Germinal center (tissue), 1 donor: ENCODE measurements at regions not wholly inside any gene's neighbourhood (a gene's known extent, or its start where the extent isn't known, plus 50 kb on each side); places are given as distances from the start of the nearest gene placed in this dataset.

Source experiments
- DNase-seq: peaks from one replicate; pipeline ENCODE4 v3.0.0; 2012; ENCODE audit warnings: mixed read lengths, low spot score

- DNase-seq, result no peak
These were observed 75.5 kb downstream of the HMX1 start for GRCh38 chr4:8796096-8796495.

DNA sequence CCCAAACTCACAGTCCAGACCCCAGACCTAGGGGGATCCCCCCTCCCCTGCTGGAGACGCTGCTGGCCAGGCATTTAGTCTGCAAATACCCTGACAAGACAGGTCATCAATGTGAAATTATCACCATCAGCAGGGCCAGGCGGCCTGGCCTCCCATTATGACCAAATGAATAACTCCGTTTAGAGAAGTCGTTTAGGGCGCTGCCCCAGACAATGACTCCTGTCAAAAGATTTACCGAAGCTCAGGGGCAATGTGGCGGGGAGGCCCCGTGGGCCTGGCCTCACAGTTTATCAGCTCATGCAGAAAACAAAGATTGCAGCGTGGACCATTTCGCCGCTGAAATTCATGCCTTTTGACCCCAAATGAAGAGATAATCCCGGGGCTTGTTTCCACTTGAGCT lies 76.5 kb downstream of the HMX1 start:
- DNase-seq, result no peak

DNA sequence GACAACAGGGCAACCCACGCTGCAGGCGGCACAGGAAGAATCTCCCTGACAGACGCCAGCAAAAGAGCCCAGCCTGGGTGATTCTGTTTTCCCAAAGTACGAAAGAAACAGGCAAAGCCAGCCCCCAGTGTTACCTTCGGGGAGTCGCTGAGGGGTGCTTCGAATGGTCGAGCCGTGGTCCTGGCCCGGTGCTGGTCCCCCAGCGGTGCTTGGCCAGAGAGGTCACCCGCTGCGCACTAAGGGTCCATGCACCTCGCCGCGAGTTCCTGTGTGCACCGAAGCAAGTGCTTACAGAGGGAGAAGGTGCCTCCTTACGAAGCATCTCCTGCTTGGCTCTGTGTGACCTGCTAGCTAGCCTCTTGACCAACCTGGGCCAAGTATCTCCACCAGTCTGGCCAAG lies 77.1 kb downstream of the HMX1 start:
- DNase-seq, result no peak

DNA sequence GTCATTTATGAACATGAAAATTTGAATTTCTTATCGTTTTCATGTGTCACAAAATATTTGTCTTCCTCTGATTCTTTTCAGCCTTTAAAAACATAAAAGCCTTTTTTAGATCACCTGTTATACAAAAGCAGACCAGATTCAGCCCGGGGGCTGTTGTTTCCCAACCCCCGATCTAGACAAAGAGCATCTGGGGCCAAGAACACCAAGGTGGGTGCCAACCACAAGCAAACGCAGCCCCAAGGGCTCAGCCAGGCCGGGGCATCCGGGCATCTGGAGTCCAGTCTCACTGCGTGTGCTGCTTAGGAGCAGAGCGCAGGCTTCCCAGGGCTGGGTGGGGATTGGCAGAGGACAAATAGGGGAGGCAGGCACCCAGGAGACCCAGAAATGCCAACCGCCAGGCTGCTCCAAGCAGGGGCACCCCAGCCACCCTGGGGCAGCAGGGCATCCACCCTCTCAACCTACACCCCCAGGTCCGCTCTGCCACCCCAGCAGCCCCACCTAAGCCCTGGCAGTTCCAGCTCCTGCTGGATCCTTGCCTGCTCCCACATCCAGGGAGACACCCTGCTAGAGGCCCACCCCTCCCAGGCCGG lies 78.0 kb downstream of the HMX1 start:
- no peak for DNase-seq

DNA sequence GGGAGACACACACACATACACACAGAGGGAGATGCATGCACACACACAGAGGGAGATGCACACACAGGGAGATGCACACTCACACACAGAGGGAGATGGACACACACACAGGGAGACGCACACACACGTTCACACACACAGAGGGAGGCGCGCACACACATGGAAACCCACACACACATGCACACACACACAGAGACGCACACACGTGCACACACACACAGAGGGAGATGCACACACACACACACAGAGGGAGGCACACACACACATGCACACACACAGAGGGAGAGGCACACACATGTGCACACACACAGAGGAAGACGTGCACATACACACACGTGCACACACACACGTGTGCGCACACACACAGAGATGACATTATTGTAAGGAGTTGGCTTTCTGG lies 79.1 kb downstream of the HMX1 start:
- DNase-seq, result no peak

DNA sequence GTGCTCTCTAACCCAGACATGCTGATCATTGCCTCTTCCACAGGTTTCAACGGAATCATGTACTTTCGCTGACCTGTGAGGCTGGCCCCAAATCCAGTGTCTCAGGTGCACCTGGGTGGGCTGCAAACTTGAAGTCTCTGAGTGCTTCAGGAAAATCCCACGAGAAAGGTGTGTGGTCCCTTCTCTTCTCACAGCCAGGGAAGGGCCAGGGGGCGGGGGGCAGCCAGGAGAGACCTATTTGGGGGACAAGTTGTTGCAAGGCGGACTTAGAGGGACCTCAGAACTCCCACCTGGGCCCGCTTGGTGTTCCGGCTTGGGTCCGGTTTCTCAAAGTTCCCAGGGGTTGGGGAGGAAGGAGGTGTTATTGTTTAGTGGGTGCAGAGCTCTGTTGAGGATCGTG lies 80.0 kb downstream of the HMX1 start:
- DNase-seq, result no peak

DNA sequence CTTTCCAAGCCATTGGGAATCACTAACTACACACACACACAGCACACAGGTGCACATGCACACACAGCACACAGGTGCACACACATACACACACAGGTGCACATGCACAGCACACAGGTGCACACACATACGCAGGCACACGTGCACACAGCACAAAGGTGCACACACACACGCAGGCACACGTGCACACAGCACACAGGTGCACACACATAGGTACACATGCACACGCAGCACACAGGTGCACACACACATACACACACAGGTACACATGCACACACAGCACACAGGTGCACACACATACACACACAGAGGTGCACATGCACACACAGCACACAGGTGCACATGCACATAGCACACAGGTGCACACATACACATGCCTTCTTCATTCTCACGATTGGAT lies 80.9 kb downstream of the HMX1 start:
- no peak for DNase-seq

GRCh38 chr4:8788174-8788573 lies 83.5 kb downstream of the HMX1 start:
- DNase-seq, result no peak

- no peak for DNase-seq
These were observed 85.5 kb downstream of the HMX1 start for GRCh38 chr4:8786166-8786565.

DNA sequence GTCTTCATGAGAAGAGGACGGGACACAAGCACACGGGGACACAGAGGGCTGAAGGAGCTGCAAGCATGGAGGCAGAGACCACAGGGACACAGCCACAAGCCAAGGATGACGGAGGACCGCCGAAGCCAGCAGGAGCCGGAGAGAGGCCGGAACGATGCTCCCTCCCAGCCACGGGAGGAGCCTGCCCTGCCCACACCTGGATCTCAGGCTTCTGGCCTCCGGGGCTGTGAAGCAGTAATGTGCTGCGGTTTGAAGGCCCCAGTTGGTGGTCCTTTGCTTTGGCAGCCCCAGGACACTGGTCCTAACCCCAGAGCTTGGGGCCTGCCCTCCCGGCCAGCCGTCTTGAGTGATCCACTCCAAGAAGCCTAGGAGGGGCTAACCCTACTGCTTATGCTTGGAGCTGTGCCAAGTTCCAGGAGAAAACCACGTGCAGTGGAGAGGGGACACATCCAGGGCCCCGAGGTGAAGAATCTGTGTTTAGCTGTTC lies 85.9 kb downstream of the HMX1 start:
- no peak for DNase-seq

DNA sequence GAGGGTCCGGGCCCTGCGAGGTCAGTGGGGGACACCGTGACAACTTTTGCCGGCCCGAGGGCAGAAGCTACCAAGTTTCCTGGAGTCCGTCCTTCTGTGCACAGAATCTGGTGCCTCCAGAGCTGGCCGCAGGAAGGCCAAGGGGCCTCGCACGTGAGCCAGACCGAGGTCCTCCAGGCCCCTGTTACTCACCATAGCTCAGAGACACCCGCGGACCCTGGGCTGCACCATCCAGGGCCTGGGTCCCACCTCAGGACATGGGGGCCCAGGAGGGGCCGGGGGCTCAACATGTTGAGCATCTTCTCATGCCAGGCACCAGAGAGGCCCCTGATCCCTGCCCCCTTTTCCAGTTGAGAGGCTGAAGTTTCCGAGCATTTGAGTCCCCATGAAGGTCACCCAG lies 87.9 kb downstream of the HMX1 start:
- DNase-seq, result no peak

- no peak for DNase-seq
These were observed 89.5 kb downstream of the HMX1 start for GRCh38 chr4:8782135-8782534.

DNA sequence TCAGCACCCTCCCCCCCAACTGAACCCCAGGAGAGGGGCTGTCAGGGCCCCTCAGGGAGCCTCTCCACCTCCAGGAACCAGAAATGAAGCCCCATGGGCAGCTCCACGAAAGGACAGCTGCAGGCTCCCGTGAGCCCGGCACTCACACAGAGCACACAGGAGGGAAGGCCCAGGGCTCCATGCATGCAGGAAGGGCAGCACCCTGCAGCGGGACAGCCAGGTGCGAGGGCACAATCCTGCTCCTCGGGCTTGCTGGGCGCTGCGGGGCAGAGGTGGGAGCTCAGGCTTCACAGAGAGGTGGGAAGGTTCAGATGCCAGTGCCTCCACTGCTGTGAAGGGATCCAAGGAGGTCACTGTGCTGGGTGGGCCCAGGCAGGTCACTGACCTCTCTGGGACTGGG lies 90.0 kb downstream of the HMX1 start:
- DNase-seq, result no peak

DNA sequence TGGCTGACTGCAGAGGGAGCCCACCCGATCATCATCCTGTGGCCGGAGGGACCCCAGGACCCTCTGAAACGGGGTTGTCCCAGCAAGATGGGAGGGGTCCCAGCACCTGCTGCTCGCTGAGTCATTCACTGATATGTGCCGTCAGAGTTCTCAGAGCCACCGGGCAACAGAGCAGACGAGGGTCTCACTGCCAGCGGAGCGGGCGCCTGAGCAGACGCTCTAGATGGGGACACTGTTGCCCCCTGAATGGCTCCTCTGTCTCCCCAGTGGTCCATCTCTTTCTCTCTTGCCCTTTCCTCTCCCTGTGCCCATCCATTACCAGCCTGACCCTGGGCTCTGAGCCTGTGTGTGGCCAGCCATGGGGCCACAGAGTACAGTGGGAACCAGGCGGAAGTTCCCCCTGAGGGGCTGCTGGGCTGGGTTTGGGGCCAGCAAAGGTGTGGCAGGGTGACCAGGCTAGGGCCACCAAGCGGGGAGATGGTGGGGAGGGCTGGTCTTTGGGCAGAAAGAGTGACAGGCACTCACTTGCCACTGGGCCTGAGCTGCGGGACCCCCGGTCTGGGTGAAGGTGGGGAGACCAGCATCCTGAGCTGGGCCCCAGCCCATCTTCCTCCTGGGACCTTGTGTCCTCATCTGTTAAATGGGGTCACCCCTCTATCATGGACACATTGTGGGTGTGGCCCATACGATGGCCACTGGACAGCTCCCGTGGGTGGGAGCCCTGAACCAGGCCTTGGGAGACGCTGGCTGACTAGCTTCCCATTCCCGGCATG lies 90.9 kb downstream of the HMX1 start:
- DNase-seq, result no peak

GRCh38 chr4:8780086-8780485 lies 91.6 kb downstream of the HMX1 start:
- no peak for DNase-seq

DNA sequence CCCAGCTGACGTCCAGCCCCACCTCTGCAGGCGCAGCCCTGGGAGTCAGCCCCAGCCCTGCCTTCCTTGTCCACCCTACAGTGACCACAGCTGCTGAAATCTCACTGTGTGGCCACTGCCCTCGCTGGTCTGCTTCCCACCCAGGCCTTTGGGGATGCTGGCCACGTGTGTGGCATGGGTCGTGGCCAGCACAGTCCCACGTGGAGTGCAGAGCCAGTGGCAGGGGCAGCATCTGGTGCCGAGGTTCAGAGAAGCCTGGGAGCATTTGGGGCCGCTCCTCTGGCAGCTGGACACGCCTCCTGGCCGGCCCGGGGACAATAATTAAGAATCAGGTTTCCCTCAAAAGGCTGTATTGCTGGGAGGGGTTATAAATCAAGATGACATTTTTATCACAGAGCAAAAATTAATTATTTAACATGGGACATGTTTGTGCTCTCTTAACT lies 92.1 kb downstream of the HMX1 start:
- DNase-seq, result no peak

DNA sequence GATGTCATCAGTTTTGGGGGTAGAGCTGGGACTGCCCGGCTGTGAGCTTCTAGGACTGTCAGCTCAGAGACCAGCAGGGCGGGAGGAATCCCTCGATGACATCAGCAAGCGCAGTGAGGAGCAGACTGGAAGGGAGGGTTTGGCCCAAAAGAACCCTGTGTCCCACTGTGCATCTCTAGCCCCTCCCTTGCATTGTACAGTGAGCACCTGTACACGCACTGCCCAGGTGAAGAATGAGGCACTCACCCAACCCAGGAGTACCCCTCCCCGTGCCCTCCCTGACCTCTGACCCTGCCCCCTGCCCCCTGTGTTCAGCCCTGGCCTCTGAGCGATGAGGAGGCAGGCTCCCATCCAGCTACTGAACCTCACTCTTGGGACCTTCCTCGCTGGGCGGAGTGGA lies 92.9 kb downstream of the HMX1 start:
- no peak for DNase-seq

DNA sequence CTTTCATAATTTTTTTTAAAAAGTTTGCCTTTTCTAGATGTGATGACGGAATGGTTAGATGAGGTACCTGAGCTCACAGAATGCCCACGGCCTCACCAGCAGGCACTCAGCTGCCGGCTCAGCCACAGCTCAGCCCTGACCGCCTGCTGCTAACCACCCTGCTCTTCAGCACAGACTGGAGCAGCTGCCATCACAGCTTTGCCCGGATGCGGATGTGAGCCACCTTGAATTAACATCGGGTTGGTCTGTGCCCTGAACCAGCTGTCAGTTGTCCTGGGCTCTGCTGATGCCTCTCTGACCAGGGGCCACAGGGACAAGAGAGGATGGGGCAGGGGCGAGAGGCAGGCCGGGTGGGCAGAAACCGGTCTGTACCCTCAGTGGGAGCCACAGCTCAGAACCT lies 93.3 kb downstream of the HMX1 start:
- no peak for DNase-seq

DNA sequence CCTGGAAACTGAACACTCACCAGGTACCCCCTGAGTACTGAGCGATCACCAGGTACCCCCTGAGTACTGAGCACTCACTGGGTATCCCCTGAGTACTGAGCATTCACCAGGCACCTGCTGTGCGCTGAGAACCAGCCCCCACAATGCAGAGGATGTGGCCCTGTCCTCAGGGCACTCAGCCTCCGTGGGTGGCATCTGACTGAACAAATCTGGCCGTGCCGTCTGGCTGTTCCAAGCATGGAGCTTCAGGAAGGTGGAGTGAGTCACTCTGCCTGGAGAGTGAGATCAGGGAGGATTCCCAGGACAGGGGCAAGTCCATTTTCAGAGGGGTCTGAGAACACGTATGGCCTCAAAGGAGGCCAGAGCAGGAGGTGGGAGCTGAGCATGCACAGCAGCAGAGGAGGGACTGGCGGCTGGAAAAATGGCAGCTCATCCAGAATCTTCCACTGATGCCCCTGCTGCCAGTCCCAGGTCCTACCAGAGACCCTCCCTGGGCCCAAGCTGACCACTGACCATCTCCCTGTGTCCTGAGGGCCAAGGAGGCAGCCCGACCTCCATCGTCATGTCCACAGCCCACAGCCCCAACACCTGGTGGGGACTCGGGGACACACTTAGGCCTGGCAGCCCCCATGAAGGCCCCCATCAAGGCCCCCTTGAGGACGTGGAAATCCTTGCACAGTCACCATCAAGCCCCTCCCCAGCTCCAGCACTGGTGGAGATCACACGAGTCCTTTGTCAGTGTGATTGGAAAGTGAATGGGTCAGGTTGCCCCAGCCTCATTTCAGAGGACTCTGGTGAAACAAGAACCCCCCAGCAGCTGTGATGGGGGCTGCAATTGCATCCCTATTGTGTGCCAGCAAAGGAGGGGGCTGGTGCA lies 94.1 kb downstream of the HMX1 start:
- DNase-seq, result no peak

- no peak for DNase-seq
These were observed 95.3 kb downstream of the HMX1 start for GRCh38 chr4:8776366-8776765.

GRCh38 chr4:8775751-8776355 lies 95.8 kb downstream of the HMX1 start:
- no peak for DNase-seq

- DNase-seq, result no peak
These were observed 96.5 kb downstream of the HMX1 start for GRCh38 chr4:8775121-8775520.
